Ecto neural progenitor cell (in vitro differentiated cells): ENCODE measurements at regions not wholly inside any gene's neighbourhood (a gene's known extent, or its start where the extent isn't known, plus 50 kb on each side); places are given as distances from the start of the nearest gene placed in this dataset.
"Not testable (repeated sequence)": the region's sequence is repeated elsewhere in the genome, so short reads cannot be mapped to it uniquely, and the experiment has no call there.

ENCODE experiments used
- DNase-seq: peaks from one replicate; pipeline ENCODE4 v3.0.0-alpha.2; 2018; ENCODE audit warnings: low spot score

DNA sequence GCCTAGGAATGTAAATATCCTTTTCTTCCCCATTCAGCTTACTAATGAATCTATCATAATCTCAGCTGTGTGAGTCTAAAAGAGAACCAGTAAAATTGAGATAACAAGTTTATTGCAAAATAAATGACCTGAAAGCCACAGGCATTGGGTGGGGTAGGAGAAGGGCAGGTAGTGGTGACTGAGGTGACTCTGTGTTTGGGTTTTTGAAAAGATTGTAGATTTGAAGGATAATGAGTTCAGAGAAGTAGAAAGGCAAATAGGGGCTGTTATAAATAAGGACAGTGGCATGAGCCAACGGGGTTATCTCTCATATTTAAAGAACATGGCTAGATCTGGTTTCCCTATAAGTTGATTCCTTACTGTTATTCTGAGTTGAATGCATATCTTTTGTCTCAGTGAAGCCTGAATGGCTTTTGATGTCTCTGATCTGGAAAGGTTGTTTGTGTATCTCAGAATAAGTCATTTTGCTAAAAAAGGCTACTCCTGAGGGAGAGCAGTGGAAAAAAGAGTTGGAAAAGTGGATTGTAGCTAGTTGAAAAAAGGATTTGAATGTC is 92.3 kb upstream of the TPTE start:
- not testable (repeated sequence) for DNase-seq

GRCh38 chr21:10430005-10430404 is 91.4 kb upstream of the TPTE start:
- no peak for DNase-seq

DNA sequence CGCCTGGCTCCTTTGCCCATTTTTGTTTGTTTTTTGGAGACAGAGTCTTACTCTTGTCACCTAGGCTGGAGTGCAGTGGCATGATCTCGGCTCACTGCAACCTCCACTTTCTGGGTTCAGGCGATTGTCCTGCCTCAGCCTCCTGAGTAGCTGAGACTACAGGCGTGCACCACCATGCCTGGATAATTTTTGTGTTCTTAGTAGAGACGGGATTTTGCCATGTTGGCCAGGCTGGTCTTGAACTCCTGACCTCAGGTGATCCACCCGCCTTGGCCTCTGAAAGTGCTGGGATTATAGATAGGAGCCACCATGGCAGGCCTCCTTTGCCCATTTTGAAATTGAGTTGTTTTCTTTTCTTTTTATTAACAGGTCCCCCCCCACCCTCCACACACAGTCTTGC is 89.4 kb upstream of the TPTE start:
- not testable (repeated sequence) for DNase-seq

DNA sequence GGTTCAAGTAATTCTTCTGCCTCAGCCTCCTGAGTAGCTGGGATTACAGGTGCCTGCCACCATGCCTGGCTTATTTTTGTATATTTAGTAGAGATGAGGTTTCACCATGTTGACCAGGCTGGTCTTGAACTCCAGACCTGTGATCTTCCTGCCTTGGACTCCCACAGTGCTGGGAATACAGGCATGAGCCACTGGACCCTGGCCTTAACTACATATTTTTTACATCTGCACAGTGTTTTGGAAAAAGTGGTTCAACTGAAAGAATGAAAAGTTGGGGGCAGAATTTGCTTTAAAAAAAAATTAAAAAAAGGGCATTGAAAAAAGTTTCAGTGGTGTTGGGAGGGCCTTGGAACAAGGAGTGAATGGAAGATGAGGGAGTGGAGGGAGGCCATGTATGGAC is 88.9 kb upstream of the TPTE start:
- not testable (repeated sequence) for DNase-seq

GRCh38 chr21:10437977-10438376 is 83.4 kb upstream of the TPTE start:
- DNase-seq: not testable (repeated sequence)

DNA sequence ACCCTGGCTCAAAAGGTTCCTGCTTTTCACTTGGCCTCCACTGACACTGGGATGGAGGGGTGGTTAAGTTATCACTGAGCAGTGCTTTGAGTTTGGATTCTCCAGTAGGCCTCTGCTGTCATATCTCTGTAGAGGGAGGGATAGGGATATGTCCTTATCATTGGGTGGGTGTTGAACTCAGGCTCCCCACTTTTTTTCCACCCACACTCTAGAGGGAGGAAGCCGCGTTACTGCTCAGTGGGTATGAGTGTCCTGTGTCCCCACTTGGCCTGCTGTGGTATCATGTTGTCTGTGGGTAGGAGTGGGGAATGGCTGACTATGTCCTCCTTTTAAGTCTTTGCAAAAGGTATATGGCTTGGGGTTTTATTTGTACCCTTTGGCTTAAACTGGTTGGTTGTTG is 80.7 kb upstream of the TPTE start:
- not testable (repeated sequence) for DNase-seq

GRCh38 chr21:10442018-10442417 is 79.4 kb upstream of the TPTE start:
- not testable (repeated sequence) for DNase-seq

DNA sequence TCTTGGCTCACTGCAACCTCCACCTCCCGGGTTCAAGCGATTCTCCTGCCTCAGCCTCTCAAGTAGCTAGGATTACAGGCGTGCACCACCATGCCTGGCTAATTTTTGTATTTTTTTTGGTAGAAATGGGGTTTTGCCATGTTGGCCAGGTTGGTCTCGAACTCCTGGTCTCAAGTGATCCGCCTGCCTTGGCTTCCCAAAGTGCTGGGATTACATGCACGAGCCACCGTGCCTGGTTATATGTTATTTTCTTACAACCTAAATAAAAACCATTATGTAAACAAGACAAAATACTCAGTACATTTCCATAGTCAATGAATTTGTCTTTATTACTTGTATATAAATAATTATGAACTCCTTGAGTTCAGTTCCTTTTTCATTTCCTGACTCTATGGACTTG is 75.7 kb upstream of the TPTE start:
- DNase-seq: not testable (repeated sequence)

- not testable (repeated sequence) for DNase-seq
Observed at GRCh38 chr21:10449451-10449850, 71.9 kb upstream of the TPTE start.

- DNase-seq: not testable (repeated sequence)
Observed at GRCh38 chr21:10451274-10451673, 70.1 kb upstream of the TPTE start.

DNA sequence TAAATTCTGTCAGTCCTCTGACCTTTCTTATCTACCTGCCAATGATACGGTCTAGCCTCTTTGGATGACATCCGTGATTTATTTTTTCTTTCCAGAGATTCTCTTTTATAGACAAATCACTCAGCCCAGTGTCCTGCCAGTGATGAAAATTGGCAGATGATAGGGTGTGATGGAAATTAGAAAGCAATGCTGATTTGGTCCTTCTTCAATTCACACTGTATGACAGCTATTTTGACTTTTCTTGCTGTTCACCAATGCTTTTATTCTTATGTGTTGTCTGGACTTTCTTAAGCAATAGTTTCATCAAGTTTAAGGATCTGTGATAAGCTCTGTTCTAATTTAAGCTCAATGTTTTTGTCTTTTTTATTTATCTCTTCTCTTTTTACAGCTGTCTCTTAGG is 63.6 kb upstream of the TPTE start:
- DNase-seq: not testable (repeated sequence)

- DNase-seq: not testable (repeated sequence)
Observed at GRCh38 chr21:10460957-10461356, 60.4 kb upstream of the TPTE start.

DNA sequence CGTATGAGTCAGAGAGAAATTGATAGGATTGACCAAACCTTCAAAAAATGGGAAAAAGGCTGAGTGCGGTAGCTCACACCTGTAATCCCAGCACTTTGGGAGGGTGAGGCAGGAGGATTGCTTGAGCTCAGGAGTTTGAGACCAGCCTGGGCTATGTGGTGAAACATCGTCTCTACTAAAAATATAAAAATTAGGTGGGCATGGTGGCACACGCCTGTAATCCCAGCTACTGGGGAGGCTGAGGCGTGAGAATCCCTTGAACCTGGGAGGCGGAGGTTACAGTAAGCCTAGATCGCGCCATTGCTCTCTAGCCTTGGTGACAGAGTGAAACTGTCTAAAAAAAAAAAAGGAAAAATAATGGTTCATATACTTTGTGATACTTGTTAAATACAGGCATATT is 59.9 kb upstream of the TPTE start:
- not testable (repeated sequence) for DNase-seq

DNA sequence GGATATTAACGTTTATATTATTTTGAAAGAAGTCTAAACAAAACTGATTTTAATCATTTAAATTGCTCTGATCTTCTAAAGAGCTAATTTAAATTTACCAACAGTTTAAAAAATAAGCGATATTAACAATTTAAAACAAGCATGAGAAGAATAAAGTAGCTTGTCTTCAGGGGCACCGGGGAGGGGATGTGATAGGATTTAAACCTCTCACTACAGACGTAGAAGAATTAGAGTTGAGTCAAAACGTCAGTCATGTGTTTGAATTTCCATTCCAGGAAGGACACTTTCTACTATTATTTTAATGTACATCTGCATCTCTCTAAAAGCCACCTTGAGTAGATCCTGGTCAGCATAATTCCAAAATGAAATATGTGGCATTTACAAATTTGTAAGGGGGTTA is 58.2 kb upstream of the TPTE start:
- no peak for DNase-seq

- no peak for DNase-seq
Observed at GRCh38 chr21:10464975-10465374, 56.4 kb upstream of the TPTE start.

- DNase-seq: peak; percentile 51
Observed at GRCh38 chr21:10465524-10466110, 55.8 kb upstream of the TPTE start.

- DNase-seq: no peak
Observed at GRCh38 chr21:10466200-10466599, 55.2 kb upstream of the TPTE start.
